Mesothelial cell of epicardium (in vitro differentiated cells): ENCODE measurements at regions not wholly inside any gene's neighbourhood (a gene's known extent, or its start where the extent isn't known, plus 50 kb on each side); places are given as distances from the start of the nearest gene placed in this dataset.
"Not testable (repeated sequence)": the region's sequence is repeated elsewhere in the genome, so short reads cannot be mapped to it uniquely, and the experiment has no call there.

Source experiments
- DNase-seq, 2 experiments: peaks; one replicate each; pipeline ENCODE4 v3.0.0; 2021; ENCODE audit warnings: low spot score in 2 of 2; ENCODE audit not compliant: unreplicated experiment in 2 of 2
- H3K27ac Mint-ChIP-seq: 2 replicates; pipeline ENCODE4 v1.8.0; 2021; ENCODE audit warnings: mixed read lengths
- H3K27me3 Mint-ChIP-seq: 2 replicates; pipeline ENCODE4 v1.8.0; 2021; ENCODE audit warnings: low read depth, mixed read lengths
- H3K36me3 Mint-ChIP-seq: 2 replicates; pipeline ENCODE4 v1.8.0; 2021; ENCODE audit warnings: mixed read lengths
- H3K4me1 Mint-ChIP-seq: 2 replicates; pipeline ENCODE4 v1.8.0; 2021; ENCODE audit warnings: mixed read lengths
- H3K4me3 Mint-ChIP-seq: 2 replicates; pipeline ENCODE4 v1.8.0; 2021; ENCODE audit warnings: mild to moderate bottlenecking, moderate library complexity, mixed read lengths
- H3K9me3 Mint-ChIP-seq: 2 replicates; pipeline ENCODE4 v1.8.0; 2021; ENCODE audit warnings: mixed read lengths
- TF ChIP-seq, protein P1 (sequence below): fragments of 200-600 bp; sonication (generic); IDR thresholded peaks from one replicate; pipeline ENCODE4 v1.5.0; 2021; ENCODE audit warnings: antibody characterized with exemption; ENCODE audit not compliant: unreplicated experiment

- Mint-ChIP-seq H3K4me1 (no peaks in the 10 kb centered on the region), H3K4me3 (no peak overlapping the region), H3K36me3 (no peaks in the 10 kb centered on the region), H3K27ac (no peak overlapping the region), H3K9me3 (no peaks in the 10 kb centered on the region), H3K27me3 (no peaks in the 10 kb centered on the region)
- DNase-seq = no peak
- TF ChIP-seq, protein P1, sequence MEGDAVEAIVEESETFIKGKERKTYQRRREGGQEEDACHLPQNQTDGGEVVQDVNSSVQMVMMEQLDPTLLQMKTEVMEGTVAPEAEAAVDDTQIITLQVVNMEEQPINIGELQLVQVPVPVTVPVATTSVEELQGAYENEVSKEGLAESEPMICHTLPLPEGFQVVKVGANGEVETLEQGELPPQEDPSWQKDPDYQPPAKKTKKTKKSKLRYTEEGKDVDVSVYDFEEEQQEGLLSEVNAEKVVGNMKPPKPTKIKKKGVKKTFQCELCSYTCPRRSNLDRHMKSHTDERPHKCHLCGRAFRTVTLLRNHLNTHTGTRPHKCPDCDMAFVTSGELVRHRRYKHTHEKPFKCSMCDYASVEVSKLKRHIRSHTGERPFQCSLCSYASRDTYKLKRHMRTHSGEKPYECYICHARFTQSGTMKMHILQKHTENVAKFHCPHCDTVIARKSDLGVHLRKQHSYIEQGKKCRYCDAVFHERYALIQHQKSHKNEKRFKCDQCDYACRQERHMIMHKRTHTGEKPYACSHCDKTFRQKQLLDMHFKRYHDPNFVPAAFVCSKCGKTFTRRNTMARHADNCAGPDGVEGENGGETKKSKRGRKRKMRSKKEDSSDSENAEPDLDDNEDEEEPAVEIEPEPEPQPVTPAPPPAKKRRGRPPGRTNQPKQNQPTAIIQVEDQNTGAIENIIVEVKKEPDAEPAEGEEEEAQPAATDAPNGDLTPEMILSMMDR = no peak
Measured at GRCh38 chr12:24507827-24508226, 441.1 kb downstream of the BCAT1 start.

GRCh38 chr12:24505366-24506015 lies 443.4 kb downstream of the BCAT1 start:
- TF ChIP-seq, protein P1 = no peak
- Mint-ChIP-seq H3K9me3 (no peaks in the 10 kb centered on the region), H3K4me3 (no peak overlapping the region), H3K36me3 (no peaks in the 10 kb centered on the region), H3K27me3 (no peaks in the 10 kb centered on the region), H3K4me1 (peaks cover 5% of the 10 kb centered on the region), H3K27ac (no peak overlapping the region)
- no peak for DNase-seq

DNA sequence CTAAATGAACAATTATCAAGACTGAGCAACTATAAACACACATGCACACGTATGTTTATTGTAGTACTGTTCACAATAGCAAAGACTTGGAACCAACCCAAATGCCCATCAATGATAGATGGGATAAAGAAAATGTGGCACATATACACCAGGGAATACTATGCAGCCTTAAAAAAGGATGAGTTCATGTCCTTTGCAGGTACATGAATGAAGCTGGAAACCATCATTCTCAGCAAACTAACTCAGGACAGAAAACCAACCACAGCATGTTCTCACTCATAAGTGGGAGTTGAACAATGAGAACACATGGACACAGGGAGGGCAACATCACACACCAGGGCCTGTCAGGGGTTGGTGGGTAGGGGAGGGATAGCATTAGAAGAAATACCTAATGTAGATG lies 445.4 kb downstream of the BCAT1 start:
- not testable (repeated sequence) for H3K27ac Mint-ChIP-seq, H3K36me3 Mint-ChIP-seq, H3K27me3 Mint-ChIP-seq, DNase-seq, H3K4me3 Mint-ChIP-seq, H3K9me3 Mint-ChIP-seq
- H3K4me1 Mint-ChIP-seq = peaks cover 11% of the 10 kb centered on the region

DNA sequence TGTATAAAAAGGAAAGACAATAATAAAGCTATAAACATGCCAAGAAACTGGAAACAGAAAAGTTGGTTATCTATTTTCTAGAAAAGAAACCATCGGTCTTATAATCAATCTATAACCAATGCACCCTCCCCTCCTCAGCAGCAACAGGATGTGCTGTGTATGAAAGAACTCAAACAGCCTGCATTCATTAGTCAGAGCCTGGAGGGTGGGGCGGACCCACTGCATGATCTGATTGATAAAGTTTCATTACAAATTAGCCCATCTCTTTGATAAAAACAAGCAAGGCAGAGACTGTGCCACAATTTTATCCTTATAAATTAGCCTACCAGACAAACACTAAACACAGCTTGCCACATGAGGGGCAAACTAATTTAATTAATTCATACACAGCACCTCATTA lies 448.1 kb downstream of the BCAT1 start:
- no peak overlapping the region for H3K4me3 Mint-ChIP-seq
- TF ChIP-seq, protein P1 = no peak
- peak overlapping the region; percentile 23 for H3K27ac Mint-ChIP-seq

DNA sequence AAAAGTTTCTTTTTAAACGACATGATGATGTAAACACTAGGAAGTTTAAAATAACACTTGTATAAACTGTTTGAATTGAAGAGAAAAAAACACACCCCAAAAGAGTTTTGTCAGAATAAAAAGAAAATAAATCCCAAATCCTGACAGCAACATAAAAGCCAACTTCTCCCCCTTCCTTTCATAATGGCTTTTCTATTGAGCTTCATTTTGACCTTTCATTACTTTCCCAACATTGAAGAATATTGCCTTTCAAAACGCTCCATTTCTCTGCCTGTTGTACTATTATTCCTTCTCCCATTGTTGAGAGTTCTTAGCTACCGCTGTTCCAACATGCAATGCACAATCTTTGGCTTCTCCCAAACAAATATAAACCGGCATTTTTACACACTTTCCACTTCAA lies 448.5 kb downstream of the BCAT1 start:
- Mint-ChIP-seq H3K27ac (peak overlapping the region; percentile 23), H3K36me3 (no peaks in the 10 kb centered on the region), H3K27me3 (no peaks in the 10 kb centered on the region), H3K4me3 (no peak overlapping the region), H3K9me3 (peaks cover 4% of the 10 kb centered on the region), H3K4me1 (peaks cover 16% of the 10 kb centered on the region)
- TF ChIP-seq, protein P1 = no peak
- no peak for DNase-seq

More for the DNA sequence above, 448.1 kb downstream of the BCAT1 start:
- H3K4me1 Mint-ChIP-seq = peaks cover 16% of the 10 kb centered on the region
- H3K27me3 Mint-ChIP-seq = no peaks in the 10 kb centered on the region
- DNase-seq = no peak
- H3K9me3 Mint-ChIP-seq = peaks cover 4% of the 10 kb centered on the region
- H3K36me3 Mint-ChIP-seq = no peaks in the 10 kb centered on the region

- TF ChIP-seq, protein P1 = no peak
- Mint-ChIP-seq H3K36me3 (no peaks in the 10 kb centered on the region), H3K4me3 (no peak overlapping the region), H3K27me3 (no peaks in the 10 kb centered on the region), H3K4me1 (peaks cover 16% of the 10 kb centered on the region), H3K27ac (no peak overlapping the region), H3K9me3 (peaks cover 4% of the 10 kb centered on the region)
- DNase-seq = no peak
Measured at GRCh38 chr12:24499151-24500146, 449.5 kb downstream of the BCAT1 start.
